ENCODE measurements at regions not wholly inside any gene's neighbourhood (a gene's known extent, or its start where the extent isn't known, plus 50 kb on each side); places are given as distances from the start of the nearest gene placed in this dataset.

DNA sequence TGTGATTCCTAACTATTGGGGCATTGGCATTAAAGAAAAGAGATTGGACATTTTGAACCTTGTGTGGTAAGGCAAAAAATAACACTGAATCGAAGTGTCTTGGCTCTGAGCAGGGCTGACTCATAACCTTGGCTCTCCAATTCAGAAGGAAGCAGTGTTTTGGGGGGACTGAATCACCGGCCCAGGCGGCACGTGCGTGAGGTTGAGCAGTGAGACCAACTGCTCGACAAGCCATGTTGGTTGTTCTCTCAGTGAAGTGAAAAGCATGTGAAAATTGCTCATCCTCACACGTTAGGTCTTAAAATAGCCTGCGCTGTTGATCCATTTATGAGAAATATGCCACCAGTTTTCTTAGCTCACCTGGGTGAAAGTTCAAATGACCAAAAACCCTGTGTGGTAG is 137.8 kb upstream of the SPACA1 start:
- TF ChIP-seq SNAI2 (CRISPR knock-in tag; IDR thresholded peaks at IDR 0.05) (no peak), ARNTL (CRISPR knock-in tag; IDR thresholded peaks at IDR 0.05; ENCODE audit: borderline replicate concordance, low read depth) (no peak), ZFP30 (CRISPR knock-in tag; IDR thresholded peaks at IDR 0.05) (no peak), TOX (CRISPR knock-in tag; IDR thresholded peaks at IDR 0.05; ENCODE audit: borderline replicate concordance) (no peak), ZNF8 (CRISPR knock-in tag; IDR thresholded peaks at IDR 0.05) (no peak), ZNF70 (CRISPR knock-in tag; IDR thresholded peaks at IDR 0.05) (no peak), BACH2 (CRISPR knock-in tag; IDR thresholded peaks at IDR 0.05; ENCODE audit: borderline replicate concordance) (no peak), RARB (CRISPR knock-in tag; IDR thresholded peaks at IDR 0.05) (no peak), ISL1 (CRISPR knock-in tag; IDR thresholded peaks at IDR 0.05) (no peak), POU6F1 (CRISPR knock-in tag; IDR thresholded peaks at IDR 0.05; ENCODE audit: borderline replicate concordance, low read depth) (no peak), PPARA (CRISPR knock-in tag; IDR thresholded peaks at IDR 0.05; ENCODE audit: borderline replicate concordance) (no peak), CSDC2 (CRISPR knock-in tag; IDR thresholded peaks at IDR 0.05) (no peak), ZC3H10 (CRISPR knock-in tag; IDR thresholded peaks at IDR 0.05) (no peak)
- TF ChIP-seq, protein P1, sequence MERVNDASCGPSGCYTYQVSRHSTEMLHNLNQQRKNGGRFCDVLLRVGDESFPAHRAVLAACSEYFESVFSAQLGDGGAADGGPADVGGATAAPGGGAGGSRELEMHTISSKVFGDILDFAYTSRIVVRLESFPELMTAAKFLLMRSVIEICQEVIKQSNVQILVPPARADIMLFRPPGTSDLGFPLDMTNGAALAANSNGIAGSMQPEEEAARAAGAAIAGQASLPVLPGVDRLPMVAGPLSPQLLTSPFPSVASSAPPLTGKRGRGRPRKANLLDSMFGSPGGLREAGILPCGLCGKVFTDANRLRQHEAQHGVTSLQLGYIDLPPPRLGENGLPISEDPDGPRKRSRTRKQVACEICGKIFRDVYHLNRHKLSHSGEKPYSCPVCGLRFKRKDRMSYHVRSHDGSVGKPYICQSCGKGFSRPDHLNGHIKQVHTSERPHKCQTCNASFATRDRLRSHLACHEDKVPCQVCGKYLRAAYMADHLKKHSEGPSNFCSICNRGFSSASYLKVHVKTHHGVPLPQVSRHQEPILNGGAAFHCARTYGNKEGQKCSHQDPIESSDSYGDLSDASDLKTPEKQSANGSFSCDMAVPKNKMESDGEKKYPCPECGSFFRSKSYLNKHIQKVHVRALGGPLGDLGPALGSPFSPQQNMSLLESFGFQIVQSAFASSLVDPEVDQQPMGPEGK (CRISPR knock-in tag; IDR thresholded peaks at IDR 0.05; ENCODE audit: borderline replicate concordance), result no peak
- ATAC-seq, result no peak

GRCh38 chr6:87908978-87909811 is 138.4 kb upstream of the SPACA1 start:
- no peak for ATAC-seq
- TF ChIP-seq ZNF8 (CRISPR knock-in tag; IDR thresholded peaks at IDR 0.05), result no peak
- TF ChIP-seq TOX (CRISPR knock-in tag; IDR thresholded peaks at IDR 0.05; ENCODE audit: borderline replicate concordance), result no peak
- TF ChIP-seq, protein P2, sequence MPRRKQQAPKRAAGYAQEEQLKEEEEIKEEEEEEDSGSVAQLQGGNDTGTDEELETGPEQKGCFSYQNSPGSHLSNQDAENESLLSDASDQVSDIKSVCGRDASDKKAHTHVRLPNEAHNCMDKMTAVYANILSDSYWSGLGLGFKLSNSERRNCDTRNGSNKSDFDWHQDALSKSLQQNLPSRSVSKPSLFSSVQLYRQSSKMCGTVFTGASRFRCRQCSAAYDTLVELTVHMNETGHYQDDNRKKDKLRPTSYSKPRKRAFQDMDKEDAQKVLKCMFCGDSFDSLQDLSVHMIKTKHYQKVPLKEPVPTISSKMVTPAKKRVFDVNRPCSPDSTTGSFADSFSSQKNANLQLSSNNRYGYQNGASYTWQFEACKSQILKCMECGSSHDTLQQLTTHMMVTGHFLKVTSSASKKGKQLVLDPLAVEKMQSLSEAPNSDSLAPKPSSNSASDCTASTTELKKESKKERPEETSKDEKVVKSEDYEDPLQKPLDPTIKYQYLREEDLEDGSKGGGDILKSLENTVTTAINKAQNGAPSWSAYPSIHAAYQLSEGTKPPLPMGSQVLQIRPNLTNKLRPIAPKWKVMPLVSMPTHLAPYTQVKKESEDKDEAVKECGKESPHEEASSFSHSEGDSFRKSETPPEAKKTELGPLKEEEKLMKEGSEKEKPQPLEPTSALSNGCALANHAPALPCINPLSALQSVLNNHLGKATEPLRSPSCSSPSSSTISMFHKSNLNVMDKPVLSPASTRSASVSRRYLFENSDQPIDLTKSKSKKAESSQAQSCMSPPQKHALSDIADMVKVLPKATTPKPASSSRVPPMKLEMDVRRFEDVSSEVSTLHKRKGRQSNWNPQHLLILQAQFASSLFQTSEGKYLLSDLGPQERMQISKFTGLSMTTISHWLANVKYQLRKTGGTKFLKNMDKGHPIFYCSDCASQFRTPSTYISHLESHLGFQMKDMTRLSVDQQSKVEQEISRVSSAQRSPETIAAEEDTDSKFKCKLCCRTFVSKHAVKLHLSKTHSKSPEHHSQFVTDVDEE (CRISPR knock-in tag; IDR thresholded peaks at IDR 0.05), result no peak
- TF ChIP-seq ZC3H10 (CRISPR knock-in tag; IDR thresholded peaks at IDR 0.05), result no peak
- no peak for TF ChIP-seq CSRNP3 (CRISPR knock-in tag; IDR thresholded peaks at IDR 0.05)
- TF ChIP-seq RARB (CRISPR knock-in tag; IDR thresholded peaks at IDR 0.05), result no peak
- TF ChIP-seq ZNF565 (CRISPR knock-in tag; conservative IDR thresholded peaks at IDR 0.05; ENCODE audit: low read depth), result no peak
- no peak for TF ChIP-seq ARNTL (CRISPR knock-in tag; IDR thresholded peaks at IDR 0.05; ENCODE audit: borderline replicate concordance, low read depth)
- no peak for TF ChIP-seq GLIS3 (CRISPR knock-in tag; IDR thresholded peaks at IDR 0.05)
- no peak for TF ChIP-seq ESRRG (CRISPR knock-in tag; IDR thresholded peaks at IDR 0.05)
- no peak for TF ChIP-seq ZNF70 (CRISPR knock-in tag; IDR thresholded peaks at IDR 0.05)
- no peak for TF ChIP-seq POU6F1 (CRISPR knock-in tag; IDR thresholded peaks at IDR 0.05; ENCODE audit: borderline replicate concordance, low read depth)
- no peak for TF ChIP-seq SNAI2 (CRISPR knock-in tag; IDR thresholded peaks at IDR 0.05)
- TF ChIP-seq PPARA (CRISPR knock-in tag; IDR thresholded peaks at IDR 0.05; ENCODE audit: borderline replicate concordance), result no peak
- no peak for TF ChIP-seq ISL1 (CRISPR knock-in tag; IDR thresholded peaks at IDR 0.05)
- no peak for TF ChIP-seq TCF4 (CRISPR knock-in tag; IDR thresholded peaks at IDR 0.05; ENCODE audit: borderline replicate concordance)
- TF ChIP-seq BACH2 (CRISPR knock-in tag; IDR thresholded peaks at IDR 0.05; ENCODE audit: borderline replicate concordance), result no peak
- TF ChIP-seq ZFP3 (CRISPR knock-in tag; IDR thresholded peaks at IDR 0.05), result no peak
- TF ChIP-seq CREB5 (CRISPR knock-in tag; IDR thresholded peaks at IDR 0.05; ENCODE audit: low read depth), result no peak
- TF ChIP-seq ZFP30 (CRISPR knock-in tag; IDR thresholded peaks at IDR 0.05), result no peak
